HepG2 (cell line): ENCODE measurements at regions not wholly inside any gene's neighbourhood (a gene's known extent, or its start where the extent isn't known, plus 50 kb on each side); places are given as distances from the start of the nearest gene placed in this dataset.
A peak's percentile ranks its signal among the peaks of the same experiment; 100 is the strongest.

Experiments used
- ATRX ChIP-seq: sonication (generic); formaldehyde crosslinking; IDR thresholded peaks from 2 replicates; pipeline ENCODE4 v1.4.0; 2020; ENCODE audit warnings: missing genetic modification reagents, borderline replicate concordance
- ELF1 ChIP-seq: sonication (generic); formaldehyde crosslinking; IDR thresholded peaks from 2 replicates; pipeline ENCODE4 v1.4.0; 2020; ENCODE audit warnings: missing genetic modification reagents
- FLYWCH1 ChIP-seq: sonication (generic); formaldehyde crosslinking; IDR thresholded peaks from 2 replicates; pipeline ENCODE4 v1.8.1; 2023; ENCODE audit warnings: mild to moderate bottlenecking, missing genetic modification reagents
- FOXP1 ChIP-seq, 2 experiments: fragments of 450-650 bp in 1 of 2; IDR thresholded peaks; 2 replicates each; pipeline ENCODE4 v1.6.1; 2017 to 2018; ENCODE audit warnings: antibody characterized with exemption in 1 of 2
- GTF3A ChIP-seq: sonication (generic); formaldehyde crosslinking; conservative IDR thresholded peaks from 2 replicates; pipeline ENCODE4 v1.4.0; 2020; ENCODE audit warnings: mild to moderate bottlenecking, missing genetic modification reagents
- GZF1 ChIP-seq: sonication (generic); formaldehyde crosslinking; IDR thresholded peaks from 2 replicates; pipeline ENCODE4 v1.5.1; 2020; ENCODE audit warnings: mild to moderate bottlenecking, missing genetic modification reagents
- HDAC1 ChIP-seq: sonication (generic); formaldehyde crosslinking; IDR thresholded peaks from 2 replicates; pipeline ENCODE4 v1.5.1; 2020; ENCODE audit warnings: mild to moderate bottlenecking, missing genetic modification reagents
- HDAC6 ChIP-seq: fragments of 200-600 bp; sonication (generic); IDR thresholded peaks from 2 replicates; pipeline ENCODE4 v1.7.0; 2017; ENCODE audit warnings: mild to moderate bottlenecking, antibody characterized with exemption, low read length, low read depth
- HOXA3 ChIP-seq: sonication (generic); formaldehyde crosslinking; IDR thresholded peaks from 2 replicates; pipeline ENCODE4 v1.5.0; 2020; ENCODE audit warnings: missing genetic modification reagents
- MBNL3 ChIP-seq: fragments of 250-450 bp; sonication (Bioruptor Pico); conservative IDR thresholded peaks from 2 replicates; pipeline ENCODE4 v1.8.0; 2022; ENCODE audit warnings: mild to moderate bottlenecking, inconsistent platforms
- MED13 ChIP-seq: sonication (generic); formaldehyde crosslinking; IDR thresholded peaks from 2 replicates; pipeline ENCODE4 v1.5.0; 2020; ENCODE audit warnings: missing genetic modification reagents
- POLR2G ChIP-seq: fragments of 200-400 bp; formaldehyde crosslinking; IDR thresholded peaks from 2 replicates; pipeline ENCODE4 v1.6.1; 2018; ENCODE audit warnings: mild to moderate bottlenecking, low read depth, low read length, moderate library complexity
- RAD51 ChIP-seq: fragments of 450-650 bp; IDR thresholded peaks from 2 replicates; pipeline ENCODE4 v1.6.1; 2016; ENCODE audit warnings: borderline replicate concordance
- STAT5B ChIP-seq: sonication (generic); formaldehyde crosslinking; IDR thresholded peaks from 2 replicates; pipeline ENCODE4 v1.4.0; 2020; ENCODE audit warnings: missing genetic modification reagents
- TP53 ChIP-seq: sonication (generic); formaldehyde crosslinking; conservative IDR thresholded peaks from 2 replicates; pipeline ENCODE4 v1.4.0; 2020; ENCODE audit warnings: missing genetic modification reagents
- ZBTB8A ChIP-seq: sonication (generic); formaldehyde crosslinking; IDR thresholded peaks from 2 replicates; pipeline ENCODE4 v1.4.0; 2020; ENCODE audit warnings: mild to moderate bottlenecking, low read depth, missing genetic modification reagents, borderline replicate concordance
- ZFYVE20 ChIP-seq: sonication (generic); formaldehyde crosslinking; IDR thresholded peaks from 2 replicates; pipeline ENCODE4 v1.8.0; 2023; ENCODE audit warnings: low read depth, mild to moderate bottlenecking, moderate library complexity, missing genetic modification reagents, borderline replicate concordance
- ZKSCAN5 ChIP-seq: sonication (generic); formaldehyde crosslinking; IDR thresholded peaks from 2 replicates; pipeline ENCODE4 v1.5.1; 2020; ENCODE audit warnings: mild to moderate bottlenecking, missing genetic modification reagents
- ZMYM2 ChIP-seq: sonication (generic); formaldehyde crosslinking; IDR thresholded peaks from 2 replicates; pipeline ENCODE4 v1.8.0; 2022; ENCODE audit warnings: mild to moderate bottlenecking, missing genetic modification reagents
- ZNF354B ChIP-seq: sonication (generic); formaldehyde crosslinking; IDR thresholded peaks from 2 replicates; pipeline ENCODE4 v1.8.0; 2022; ENCODE audit warnings: mild to moderate bottlenecking, missing genetic modification reagents
- TF ChIP-seq, protein P1 (sequence below), 2 experiments: IDR thresholded peaks; 2 replicates each; pipeline ENCODE4 v1.6.1; 2011 to 2012; ENCODE audit warnings: low read length in 2 of 2, borderline replicate concordance in 1 of 2, low read depth in 1 of 2, mild to moderate bottlenecking in 1 of 2, moderate library complexity in 1 of 2
- TF ChIP-seq, protein P2 (sequence below): sonication (generic); formaldehyde crosslinking; IDR thresholded peaks from 2 replicates; pipeline ENCODE4 v1.8.1; 2023; ENCODE audit warnings: missing genetic modification reagents, inconsistent platforms, borderline replicate concordance
- TF ChIP-seq, protein P3 (sequence below): sonication (generic); formaldehyde crosslinking; IDR thresholded peaks from 2 replicates; pipeline ENCODE4 v1.5.0; 2020; ENCODE audit warnings: mild to moderate bottlenecking, low read depth, missing genetic modification reagents, borderline replicate concordance
- TF ChIP-seq, protein P4 (sequence below): sonication (generic); formaldehyde crosslinking; IDR thresholded peaks from 2 replicates; pipeline ENCODE4 v1.4.0; 2020; ENCODE audit warnings: mild to moderate bottlenecking, low read depth, missing genetic modification reagents

DNA sequence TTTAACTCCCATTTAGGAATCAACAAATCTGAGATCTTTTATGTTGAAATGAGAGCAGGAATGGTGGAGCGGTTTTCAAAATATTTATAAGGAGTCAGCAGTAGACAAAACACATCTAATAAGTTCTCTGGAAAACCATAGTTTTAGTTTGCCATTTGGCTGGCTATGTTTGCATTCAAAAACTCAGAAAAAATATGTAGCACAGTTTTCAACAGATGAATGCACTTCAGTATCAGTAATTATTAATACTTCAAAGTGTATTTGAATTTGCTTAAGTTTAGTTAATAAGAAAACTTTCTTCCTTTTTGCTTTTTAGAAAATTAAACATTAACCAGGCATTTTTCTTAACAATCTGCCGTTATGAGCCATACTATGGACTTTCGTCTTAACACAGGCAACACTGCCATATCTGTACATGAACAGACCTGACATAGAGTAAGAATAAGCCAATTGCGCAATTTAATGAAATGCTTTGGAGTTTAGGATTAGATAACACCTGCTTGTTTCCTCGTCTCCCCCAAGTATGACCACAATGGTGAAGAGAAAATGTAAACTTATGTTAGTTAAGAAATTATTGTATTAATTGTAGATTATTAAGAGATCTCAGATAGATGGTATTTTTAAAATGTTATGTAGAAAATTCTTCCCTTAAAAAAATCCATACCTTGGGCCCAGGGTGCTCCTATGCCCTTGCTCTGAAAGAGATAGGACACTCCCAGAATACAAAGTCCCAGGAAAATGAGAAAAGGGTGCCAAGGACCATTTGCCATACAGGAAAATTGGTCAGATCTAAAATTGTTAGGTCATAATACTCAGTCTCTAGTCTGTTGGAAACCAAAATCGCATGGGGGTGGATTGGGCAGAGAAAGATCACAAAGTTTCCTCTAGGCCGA is 552.3 kb upstream of the ARGLU1 start (continued):
- TF ChIP-seq, protein P1, sequence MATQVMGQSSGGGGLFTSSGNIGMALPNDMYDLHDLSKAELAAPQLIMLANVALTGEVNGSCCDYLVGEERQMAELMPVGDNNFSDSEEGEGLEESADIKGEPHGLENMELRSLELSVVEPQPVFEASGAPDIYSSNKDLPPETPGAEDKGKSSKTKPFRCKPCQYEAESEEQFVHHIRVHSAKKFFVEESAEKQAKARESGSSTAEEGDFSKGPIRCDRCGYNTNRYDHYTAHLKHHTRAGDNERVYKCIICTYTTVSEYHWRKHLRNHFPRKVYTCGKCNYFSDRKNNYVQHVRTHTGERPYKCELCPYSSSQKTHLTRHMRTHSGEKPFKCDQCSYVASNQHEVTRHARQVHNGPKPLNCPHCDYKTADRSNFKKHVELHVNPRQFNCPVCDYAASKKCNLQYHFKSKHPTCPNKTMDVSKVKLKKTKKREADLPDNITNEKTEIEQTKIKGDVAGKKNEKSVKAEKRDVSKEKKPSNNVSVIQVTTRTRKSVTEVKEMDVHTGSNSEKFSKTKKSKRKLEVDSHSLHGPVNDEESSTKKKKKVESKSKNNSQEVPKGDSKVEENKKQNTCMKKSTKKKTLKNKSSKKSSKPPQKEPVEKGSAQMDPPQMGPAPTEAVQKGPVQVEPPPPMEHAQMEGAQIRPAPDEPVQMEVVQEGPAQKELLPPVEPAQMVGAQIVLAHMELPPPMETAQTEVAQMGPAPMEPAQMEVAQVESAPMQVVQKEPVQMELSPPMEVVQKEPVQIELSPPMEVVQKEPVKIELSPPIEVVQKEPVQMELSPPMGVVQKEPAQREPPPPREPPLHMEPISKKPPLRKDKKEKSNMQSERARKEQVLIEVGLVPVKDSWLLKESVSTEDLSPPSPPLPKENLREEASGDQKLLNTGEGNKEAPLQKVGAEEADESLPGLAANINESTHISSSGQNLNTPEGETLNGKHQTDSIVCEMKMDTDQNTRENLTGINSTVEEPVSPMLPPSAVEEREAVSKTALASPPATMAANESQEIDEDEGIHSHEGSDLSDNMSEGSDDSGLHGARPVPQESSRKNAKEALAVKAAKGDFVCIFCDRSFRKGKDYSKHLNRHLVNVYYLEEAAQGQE (IDR thresholded peaks at IDR 0.05; ENCODE audit: borderline replicate concordance in 1 of 2, low read depth in 1 of 2, low read length in 2 of 2), result no peak
- no peak for TF ChIP-seq MED13 (CRISPR knock-in tag)
- TF ChIP-seq MBNL3 (CRISPR knock-in tag), result no peak
- no peak for TF ChIP-seq RAD51
- TF ChIP-seq ZFYVE20 (CRISPR knock-in tag), result no peak
- TF ChIP-seq, protein P2, sequence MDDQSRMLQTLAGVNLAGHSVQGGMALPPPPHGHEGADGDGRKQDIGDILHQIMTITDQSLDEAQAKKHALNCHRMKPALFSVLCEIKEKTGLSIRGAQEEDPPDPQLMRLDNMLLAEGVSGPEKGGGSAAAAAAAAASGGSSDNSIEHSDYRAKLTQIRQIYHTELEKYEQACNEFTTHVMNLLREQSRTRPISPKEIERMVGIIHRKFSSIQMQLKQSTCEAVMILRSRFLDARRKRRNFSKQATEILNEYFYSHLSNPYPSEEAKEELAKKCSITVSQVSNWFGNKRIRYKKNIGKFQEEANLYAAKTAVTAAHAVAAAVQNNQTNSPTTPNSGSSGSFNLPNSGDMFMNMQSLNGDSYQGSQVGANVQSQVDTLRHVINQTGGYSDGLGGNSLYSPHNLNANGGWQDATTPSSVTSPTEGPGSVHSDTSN (CRISPR knock-in tag), result no peak
- TF ChIP-seq, protein P3, sequence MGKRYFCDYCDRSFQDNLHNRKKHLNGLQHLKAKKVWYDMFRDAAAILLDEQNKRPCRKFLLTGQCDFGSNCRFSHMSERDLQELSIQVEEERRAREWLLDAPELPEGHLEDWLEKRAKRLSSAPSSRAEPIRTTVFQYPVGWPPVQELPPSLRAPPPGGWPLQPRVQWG (CRISPR knock-in tag), result no peak
- TF ChIP-seq HOXA3, result no peak
- TF ChIP-seq ATRX (CRISPR knock-in tag), result no peak
- TF ChIP-seq FOXP1 (IDR thresholded peaks at IDR 0.05), result no peak
- TF ChIP-seq FOXP1 (CRISPR knock-in tag; IDR thresholded peaks at IDR 0.05), result peak; percentile 48; the same call in 1 of the 2 replicates
- no peak for TF ChIP-seq POLR2G
- no peak for TF ChIP-seq FLYWCH1
- TF ChIP-seq, protein P4, sequence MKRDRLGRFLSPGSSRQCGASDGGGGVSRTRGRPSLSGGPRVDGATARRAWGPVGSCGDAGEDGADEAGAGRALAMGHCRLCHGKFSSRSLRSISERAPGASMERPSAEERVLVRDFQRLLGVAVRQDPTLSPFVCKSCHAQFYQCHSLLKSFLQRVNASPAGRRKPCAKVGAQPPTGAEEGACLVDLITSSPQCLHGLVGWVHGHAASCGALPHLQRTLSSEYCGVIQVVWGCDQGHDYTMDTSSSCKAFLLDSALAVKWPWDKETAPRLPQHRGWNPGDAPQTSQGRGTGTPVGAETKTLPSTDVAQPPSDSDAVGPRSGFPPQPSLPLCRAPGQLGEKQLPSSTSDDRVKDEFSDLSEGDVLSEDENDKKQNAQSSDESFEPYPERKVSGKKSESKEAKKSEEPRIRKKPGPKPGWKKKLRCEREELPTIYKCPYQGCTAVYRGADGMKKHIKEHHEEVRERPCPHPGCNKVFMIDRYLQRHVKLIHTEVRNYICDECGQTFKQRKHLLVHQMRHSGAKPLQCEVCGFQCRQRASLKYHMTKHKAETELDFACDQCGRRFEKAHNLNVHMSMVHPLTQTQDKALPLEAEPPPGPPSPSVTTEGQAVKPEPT (CRISPR knock-in tag), result no peak
- no peak for TF ChIP-seq TP53 (CRISPR knock-in tag)
- TF ChIP-seq HDAC1, result no peak; the same call in 1 of the 2 replicates
- no peak for TF ChIP-seq HDAC6
- no peak for TF ChIP-seq ELF1 (CRISPR knock-in tag)
- no peak for TF ChIP-seq GTF3A (CRISPR knock-in tag)
- no peak for TF ChIP-seq ZNF354B (CRISPR knock-in tag)
- TF ChIP-seq ZBTB8A (CRISPR knock-in tag), result no peak
- TF ChIP-seq STAT5B (CRISPR knock-in tag), result no peak
- no peak for TF ChIP-seq ZKSCAN5
- no peak for TF ChIP-seq ZMYM2 (CRISPR knock-in tag)
- no peak for TF ChIP-seq GZF1
